Nephron progenitor cell (in vitro differentiated cells): ENCODE measurements at regions not wholly inside any gene's neighbourhood (a gene's known extent, or its start where the extent isn't known, plus 50 kb on each side); places are given as distances from the start of the nearest gene placed in this dataset.

Source experiments
- DNase-seq: peaks from one replicate; pipeline ENCODE4 v3.0.0; 2021
- H3K27ac Mint-ChIP-seq: 2 replicates; pipeline ENCODE4 v1.8.0; 2021; ENCODE audit warnings: mild to moderate bottlenecking, moderate library complexity, mixed read lengths
- H3K27me3 Mint-ChIP-seq: 2 replicates; pipeline ENCODE4 v1.8.0; 2021; ENCODE audit warnings: mild to moderate bottlenecking, low read depth, mixed read lengths; ENCODE audit not compliant: poor library complexity
- H3K36me3 Mint-ChIP-seq: 2 replicates; pipeline ENCODE4 v1.8.0; 2021; ENCODE audit warnings: low read depth, mixed read lengths
- H3K4me1 Mint-ChIP-seq: 2 replicates; pipeline ENCODE4 v1.8.0; 2021; ENCODE audit warnings: mixed read lengths
- H3K4me3 Mint-ChIP-seq: 2 replicates; pipeline ENCODE4 v1.8.0; 2021; ENCODE audit warnings: mild to moderate bottlenecking, moderate library complexity, mixed read lengths
- H3K9me3 Mint-ChIP-seq: 2 replicates; pipeline ENCODE4 v1.8.0; 2021; ENCODE audit warnings: mild to moderate bottlenecking, moderate library complexity, mixed read lengths
- TF ChIP-seq, protein P1 (sequence below): fragments of 200-600 bp; sonication (generic); IDR thresholded peaks from 2 replicates; pipeline ENCODE4 v1.5.0; 2021; ENCODE audit warnings: antibody characterized with exemption

DNA sequence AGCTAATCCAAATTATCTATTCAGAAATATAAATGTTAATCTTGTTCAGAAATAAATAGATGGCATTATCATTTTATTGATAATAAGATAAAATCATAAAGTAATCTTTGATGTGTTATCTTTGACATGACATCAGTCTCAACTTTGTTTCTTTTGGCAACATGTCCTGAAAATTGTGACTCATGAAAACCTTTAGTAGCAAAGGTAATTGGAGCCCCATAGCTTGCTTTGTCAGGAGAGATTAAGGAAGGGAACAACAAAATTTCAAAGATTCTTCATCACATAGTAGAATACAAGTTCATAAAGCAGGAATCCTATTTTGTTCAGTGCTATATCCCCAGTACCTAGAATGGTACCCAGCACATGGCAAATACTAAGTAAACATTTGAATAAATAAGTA, 165.4 kb downstream of the KCNE4 start:
- Mint-ChIP-seq H3K9me3 (no peaks in the 10 kb centered on the region), H3K4me1 (peaks cover 36% of the 10 kb centered on the region), H3K27me3 (peaks cover 7% of the 10 kb centered on the region), H3K4me3 (no peak overlapping the region), H3K27ac (no peak overlapping the region), H3K36me3 (no peaks in the 10 kb centered on the region)
- TF ChIP-seq, protein P1, sequence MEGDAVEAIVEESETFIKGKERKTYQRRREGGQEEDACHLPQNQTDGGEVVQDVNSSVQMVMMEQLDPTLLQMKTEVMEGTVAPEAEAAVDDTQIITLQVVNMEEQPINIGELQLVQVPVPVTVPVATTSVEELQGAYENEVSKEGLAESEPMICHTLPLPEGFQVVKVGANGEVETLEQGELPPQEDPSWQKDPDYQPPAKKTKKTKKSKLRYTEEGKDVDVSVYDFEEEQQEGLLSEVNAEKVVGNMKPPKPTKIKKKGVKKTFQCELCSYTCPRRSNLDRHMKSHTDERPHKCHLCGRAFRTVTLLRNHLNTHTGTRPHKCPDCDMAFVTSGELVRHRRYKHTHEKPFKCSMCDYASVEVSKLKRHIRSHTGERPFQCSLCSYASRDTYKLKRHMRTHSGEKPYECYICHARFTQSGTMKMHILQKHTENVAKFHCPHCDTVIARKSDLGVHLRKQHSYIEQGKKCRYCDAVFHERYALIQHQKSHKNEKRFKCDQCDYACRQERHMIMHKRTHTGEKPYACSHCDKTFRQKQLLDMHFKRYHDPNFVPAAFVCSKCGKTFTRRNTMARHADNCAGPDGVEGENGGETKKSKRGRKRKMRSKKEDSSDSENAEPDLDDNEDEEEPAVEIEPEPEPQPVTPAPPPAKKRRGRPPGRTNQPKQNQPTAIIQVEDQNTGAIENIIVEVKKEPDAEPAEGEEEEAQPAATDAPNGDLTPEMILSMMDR: no peak
- no peak for DNase-seq

DNA sequence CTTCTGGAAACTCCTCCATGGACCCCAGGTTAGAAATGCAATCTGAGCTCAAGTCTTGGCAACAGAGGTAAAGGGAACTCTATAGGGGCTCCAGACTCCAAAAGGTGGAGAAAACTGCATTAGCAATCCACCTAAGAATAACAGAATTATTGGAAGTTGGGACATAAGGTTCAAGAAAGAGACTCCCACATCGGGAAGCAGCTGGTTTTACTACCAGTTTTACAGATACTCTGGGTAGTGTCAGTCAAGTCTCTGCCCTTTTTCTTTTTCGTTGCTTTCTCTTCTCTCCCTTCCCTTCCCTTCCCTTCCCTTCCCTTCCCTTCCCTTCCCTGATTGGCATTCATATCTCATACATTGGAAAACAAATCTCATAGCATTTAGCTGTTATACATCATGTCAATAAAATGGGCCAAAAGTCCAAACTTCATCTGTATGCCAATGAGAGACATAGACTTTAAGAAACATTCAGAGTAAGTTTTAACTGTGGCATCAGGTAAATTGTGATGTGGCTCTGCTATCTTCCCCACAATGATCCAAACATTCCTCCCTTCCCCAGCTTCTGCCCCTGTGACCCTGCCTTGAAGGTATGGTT, 166.7 kb downstream of the KCNE4 start:
- H3K27me3 Mint-ChIP-seq: peaks cover 7% of the 10 kb centered on the region
- no peak overlapping the region for H3K4me3 Mint-ChIP-seq
- H3K27ac Mint-ChIP-seq: no peak overlapping the region
- no peaks in the 10 kb centered on the region for H3K9me3 Mint-ChIP-seq
- no peak for DNase-seq
- H3K4me1 Mint-ChIP-seq: peaks cover 37% of the 10 kb centered on the region
- TF ChIP-seq, protein P1: no peak
- H3K36me3 Mint-ChIP-seq: no peaks in the 10 kb centered on the region

DNA sequence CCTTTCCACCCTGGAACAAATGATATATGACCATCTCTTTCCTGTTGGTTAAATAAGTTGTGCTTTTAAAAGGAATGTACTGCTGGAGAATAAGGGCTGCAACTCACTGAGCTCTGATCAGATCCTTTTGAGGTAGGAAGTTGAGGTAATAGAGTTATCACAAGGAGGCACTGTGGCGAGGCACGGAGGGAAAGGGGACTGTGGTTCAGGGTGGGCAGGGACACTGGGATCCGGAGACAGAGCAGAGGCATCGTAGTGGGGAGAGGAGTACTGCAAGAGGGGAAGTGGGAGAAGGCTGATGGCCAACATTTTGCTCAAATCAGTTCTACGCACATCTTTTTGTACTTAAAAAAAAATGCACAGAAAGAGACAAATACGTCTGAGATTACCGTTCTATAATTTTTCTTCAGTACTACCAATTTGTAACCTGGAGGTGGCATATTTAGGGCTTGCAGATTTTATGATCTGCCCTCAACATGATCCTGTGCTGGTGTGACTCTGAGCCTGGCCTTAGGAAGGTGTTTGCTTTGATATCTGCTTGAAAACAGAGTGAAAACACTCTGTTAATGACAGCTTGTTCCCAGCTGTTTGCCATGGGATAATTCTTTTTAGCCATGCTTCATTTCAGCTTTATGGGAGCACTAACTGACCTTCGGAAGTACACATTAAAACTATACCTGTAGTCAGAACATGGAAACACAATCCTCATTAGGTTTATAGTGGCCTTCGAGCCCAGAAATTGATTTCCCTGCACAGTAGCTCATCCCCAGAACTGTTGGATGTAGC, 168.1 kb downstream of the KCNE4 start:
- no peak for DNase-seq
- TF ChIP-seq, protein P1: no peak
- Mint-ChIP-seq H3K36me3 (no peaks in the 10 kb centered on the region), H3K4me3 (no peak overlapping the region), H3K9me3 (no peaks in the 10 kb centered on the region), H3K27me3 (peaks cover 3% of the 10 kb centered on the region), H3K4me1 (peaks cover 34% of the 10 kb centered on the region), H3K27ac (no peak overlapping the region)

DNA sequence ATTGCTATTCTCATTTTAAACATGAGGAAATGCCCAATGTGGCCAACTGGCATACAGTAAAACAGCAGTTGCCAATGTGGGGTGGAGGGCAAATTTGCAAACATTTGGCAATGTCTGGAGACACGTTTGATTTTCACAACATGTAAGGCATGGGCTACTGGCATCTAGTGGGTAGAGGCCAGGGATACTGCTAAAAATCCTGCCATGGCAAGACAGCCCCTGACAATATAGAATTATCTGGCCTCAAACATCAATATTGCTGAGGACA, 168.6 kb downstream of the KCNE4 start:
- TF ChIP-seq, protein P1: no peak
- no peak for DNase-seq
- H3K36me3 Mint-ChIP-seq: no peaks in the 10 kb centered on the region
- no peaks in the 10 kb centered on the region for H3K9me3 Mint-ChIP-seq
- no peaks in the 10 kb centered on the region for H3K27me3 Mint-ChIP-seq
- H3K27ac Mint-ChIP-seq: no peak overlapping the region
- peaks cover 29% of the 10 kb centered on the region for H3K4me1 Mint-ChIP-seq
- H3K4me3 Mint-ChIP-seq: no peak overlapping the region

DNA sequence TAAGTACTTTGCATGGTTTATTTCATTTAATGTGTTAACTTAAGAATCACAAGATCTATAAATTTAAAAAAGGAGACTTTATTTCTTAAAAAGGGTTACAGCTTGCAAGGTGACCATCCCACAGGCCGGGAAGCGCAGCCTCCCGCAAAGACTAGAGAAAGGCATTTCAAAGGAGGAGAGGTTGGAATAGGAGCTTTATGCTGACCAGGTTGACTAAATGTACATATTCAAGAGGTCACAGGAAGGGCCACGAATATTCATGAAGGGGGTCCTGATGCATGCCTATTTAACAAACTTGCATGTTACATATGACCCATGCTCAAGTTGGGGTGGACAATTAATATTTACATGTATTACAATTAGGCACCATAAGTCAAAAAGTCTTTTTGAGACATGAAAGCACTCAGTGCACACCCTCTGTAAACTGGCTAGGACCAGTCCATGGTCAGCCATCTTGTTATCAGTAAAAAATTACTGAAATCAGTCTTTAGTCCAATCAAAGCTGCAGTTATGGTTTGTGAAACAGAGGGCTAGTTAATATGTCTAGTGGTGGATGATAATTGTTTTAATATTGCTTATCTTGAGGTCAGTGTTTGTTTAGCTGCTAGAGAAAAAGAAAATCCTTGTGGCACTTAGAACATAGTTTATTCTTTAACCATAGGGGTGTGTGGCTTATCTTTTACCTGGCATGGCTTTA, 169.3 kb downstream of the KCNE4 start:
- no peak overlapping the region for H3K27ac Mint-ChIP-seq
- H3K9me3 Mint-ChIP-seq: no peaks in the 10 kb centered on the region
- no peak for DNase-seq
- TF ChIP-seq, protein P1: no peak
- H3K4me3 Mint-ChIP-seq: no peak overlapping the region
- H3K27me3 Mint-ChIP-seq: no peaks in the 10 kb centered on the region
- H3K4me1 Mint-ChIP-seq: peaks cover 29% of the 10 kb centered on the region
- H3K36me3 Mint-ChIP-seq: no peaks in the 10 kb centered on the region
